ENCODE measurements at regions not wholly inside any gene's neighbourhood (a gene's known extent, or its start where the extent isn't known, plus 50 kb on each side); places are given as distances from the start of the nearest gene placed in this dataset.

- WGBS (ENCODE audit: insufficient coverage, insufficient replicate concordance, low lambda C conversion rate, missing lambda C conversion rate), result 37% methylated on average over 6 of the region's 6 CpGs
- intact Hi-C loops (cut with micrococcal nuclease; ENCODE audit: unreplicated experiment), result loop anchor here (10.0 kb wide), 1 partner anchor 422 kb away; no protein-coding TSS in a partner anchor
- Histone ChIP-seq H3K27ac (ENCODE audit: control insufficient read depth, insufficient read depth) (no peak overlapping the region), H3K4me3 (no peak overlapping the region), H3K9ac (ENCODE audit: control insufficient read depth, insufficient read depth, low read length) (no peak overlapping the region), H4K20me1 (ENCODE audit: control insufficient read depth, insufficient read depth) (no peaks in the 10 kb centered on the region), H2AFZ (ENCODE audit: control insufficient read depth, low read depth, low read length) (no peak overlapping the region), H3K9me3 (replicated peaks; ENCODE audit: control insufficient read depth, insufficient read depth, low read length) (no peaks in the 10 kb centered on the region; the same call in 2 of the 3 replicates), H3K27me3 (replicated peaks in 1 of 2; ENCODE audit: control insufficient read depth in 2 of 2, insufficient read depth in 2 of 2, low read length in 1 of 2) (no peaks in the 10 kb centered on the region; a peak in 1 of 4 replicates), H3K36me3 (ENCODE audit: control insufficient read depth in 2 of 2, insufficient read depth in 2 of 2, low read length in 1 of 2) (no peaks in the 10 kb centered on the region), H3K79me2 (ENCODE audit: control insufficient read depth, insufficient read depth, low read length) (no peaks in the 10 kb centered on the region), H3K4me1 (ENCODE audit: control insufficient read depth, insufficient read depth, low read length) (no peaks in the 10 kb centered on the region), H3K4me2 (ENCODE audit: control insufficient read depth, insufficient read depth) (no peak overlapping the region)
- TF ChIP-seq EZH2 (IDR thresholded peaks at IDR 0.05; ENCODE audit: borderline replicate concordance, control insufficient read depth, low read depth, low read length) (no peak), PRDM15 (CRISPR knock-in tag; IDR thresholded peaks at IDR 0.05) (no peak), WRNIP1 (IDR thresholded peaks at IDR 0.05; ENCODE audit: borderline replicate concordance, low read depth, low read length) (no peak), E2F8 (IDR thresholded peaks at IDR 0.05; ENCODE audit: low read depth, partially characterized antibody) (no peak), MAX (IDR thresholded peaks at IDR 0.05; ENCODE audit: low read depth, low read length) (no peak), ZNF687 (IDR thresholded peaks at IDR 0.05) (no peak)
- no TSS peak for BruUV-seq (replicated peaks)
- ChIA-PET CTCF (interaction anchor here (0.5 to 6.8 kb wide), 2 partner anchors 457 to 461 kb away, joined by 3 to 51 read pairs; no protein-coding TSS in a partner anchor), SMC1A (ENCODE audit: uncharacterized antibody, unreplicated experiment) (interaction anchor here (0.8 to 2.9 kb wide), 3 partner anchors 16 to 462 kb away, joined by 3 to 20 read pairs (median 3); no protein-coding TSS in a partner anchor), POLR2A (no interaction called here), RAD21 (ENCODE audit: unreplicated experiment) (interaction anchor here (0.7 to 1.4 kb wide), 2 partner anchors 141 to 425 kb away, joined by 3 to 4 read pairs; no protein-coding TSS in a partner anchor)
- in situ Hi-C loops (cut with MboI), result no loop called here
- DNase-seq (ENCODE audit: low read depth, low spot score) (no peak), ATAC-seq (no peak), FAIRE-seq (no peak)
These were observed 136.3 kb upstream of the PDE1C start for GRCh38 chr7:32206488-32206887.
